ENCODE measurements at regions not wholly inside any gene's neighbourhood (a gene's known extent, or its start where the extent isn't known, plus 50 kb on each side); places are given as distances from the start of the nearest gene placed in this dataset.
"Not testable (repeated sequence)": the region's sequence is repeated elsewhere in the genome, so short reads cannot be mapped to it uniquely, and the experiment has no call there.

- Mint-ChIP-seq H3K36me3 (peaks cover 0 to 8% of the 10 kb centered on the region in 2 donors), H3K9me3 (peaks cover 33 to 38% of the 10 kb centered on the region in 2 donors), H3K27ac (no peak overlapping the region)
- ATAC-seq (no peak), DNase-seq (ENCODE audit: low spot score in 2 of 2) (no peak)
Measured at GRCh38 chr2:5148392-5149085, 543.6 kb upstream of the SOX11 start.

- Mint-ChIP-seq H3K27ac (no peak overlapping the region), H3K36me3 (peaks cover 0 to 14% of the 10 kb centered on the region in 2 donors), H3K9me3 (peaks cover 28 to 35% of the 10 kb centered on the region in 2 donors)
- no peak for ATAC-seq
- DNase-seq (ENCODE audit: low spot score in 2 of 2) = no peak
Measured at GRCh38 chr2:5150871-5151270, 541.3 kb upstream of the SOX11 start.

GRCh38 chr2:5164776-5165525, 527.2 kb upstream of the SOX11 start:
- Mint-ChIP-seq H3K9me3 (peaks cover 12 to 21% of the 10 kb centered on the region in 2 donors), H3K36me3 (no peaks in the 10 kb centered on the region), H3K27ac (no peak overlapping the region)
- DNase-seq (ENCODE audit: low spot score in 2 of 2) (no peak), ATAC-seq (no peak)

GRCh38 chr2:5172923-5173322, 519.3 kb upstream of the SOX11 start:
- Mint-ChIP-seq H3K36me3 (no peaks in the 10 kb centered on the region), H3K9me3 (peaks cover 6 to 9% of the 10 kb centered on the region in 2 donors), H3K27ac (no peak overlapping the region)
- no peak for DNase-seq (ENCODE audit: low spot score in 2 of 2)
- no peak for ATAC-seq

- H3K36me3 Mint-ChIP-seq = no peaks in the 10 kb centered on the region
- DNase-seq (ENCODE audit: low spot score in 2 of 2) (no peak), ATAC-seq (no peak)
- H3K9me3 Mint-ChIP-seq = peaks cover 6 to 9% of the 10 kb centered on the region in 2 donors
- H3K27ac Mint-ChIP-seq = no peak overlapping the region
Measured at GRCh38 chr2:5173876-5174535, 518.2 kb upstream of the SOX11 start.

- DNase-seq (ENCODE audit: low spot score in 2 of 2) = no peak
- Mint-ChIP-seq H3K36me3 (no peaks in the 10 kb centered on the region), H3K27ac (no peak overlapping the region), H3K9me3 (peaks cover 5 to 6% of the 10 kb centered on the region in 2 donors)
- no peak for ATAC-seq
Measured at GRCh38 chr2:5175231-5175630, 517.0 kb upstream of the SOX11 start.

- Mint-ChIP-seq H3K9me3 (peaks cover 12 to 13% of the 10 kb centered on the region in 2 donors), H3K27ac (no peak overlapping the region), H3K36me3 (no peaks in the 10 kb centered on the region)
- ATAC-seq = no peak
- no peak for DNase-seq (ENCODE audit: low spot score in 2 of 2)
Measured at GRCh38 chr2:5176764-5177163, 515.4 kb upstream of the SOX11 start.

GRCh38 chr2:5183031-5183430, 509.2 kb upstream of the SOX11 start:
- DNase-seq (ENCODE audit: low spot score in 2 of 2) = no peak
- no peak overlapping the region for H3K27ac Mint-ChIP-seq
- ATAC-seq = no peak
- H3K9me3 Mint-ChIP-seq = peaks cover 19 to 20% of the 10 kb centered on the region in 2 donors
- peaks cover 0 to 10% of the 10 kb centered on the region in 2 donors for H3K36me3 Mint-ChIP-seq

GRCh38 chr2:5187283-5187682, 504.9 kb upstream of the SOX11 start:
- ATAC-seq = no peak
- H3K36me3 Mint-ChIP-seq = peaks cover 0 to 7% of the 10 kb centered on the region in 2 donors
- peaks cover 10 to 21% of the 10 kb centered on the region in 2 donors for H3K9me3 Mint-ChIP-seq

GRCh38 chr2:5188636-5189035, 503.5 kb upstream of the SOX11 start:
- Mint-ChIP-seq H3K27ac (peak overlapping the region in 1 of 2 donors; percentile 26), H3K9me3 (peaks cover 9 to 18% of the 10 kb centered on the region in 2 donors), H3K36me3 (peaks cover 0 to 5% of the 10 kb centered on the region in 2 donors)
- DNase-seq (ENCODE audit: low spot score in 2 of 2) = no peak
- no peak for ATAC-seq

More at GRCh38 chr2:5187283-5187682, 504.9 kb upstream of the SOX11 start:
- H3K27ac Mint-ChIP-seq = no peak overlapping the region
- DNase-seq (ENCODE audit: low spot score in 2 of 2) = no peak

GRCh38 chr2:5190023-5190422, 502.2 kb upstream of the SOX11 start:
- ATAC-seq = no peak
- Mint-ChIP-seq H3K36me3 (peaks cover 0 to 5% of the 10 kb centered on the region in 2 donors), H3K27ac (no peak overlapping the region)

GRCh38 chr2:5195636-5196035, 496.5 kb upstream of the SOX11 start:
- ATAC-seq = no peak
- no peak for DNase-seq (ENCODE audit: low spot score in 2 of 2)
- Mint-ChIP-seq H3K9me3 (peaks cover 6 to 22% of the 10 kb centered on the region in 2 donors), H3K36me3 (no peaks in the 10 kb centered on the region), H3K27ac (no peak overlapping the region)

More at GRCh38 chr2:5190023-5190422, 502.2 kb upstream of the SOX11 start:
- DNase-seq (ENCODE audit: low spot score in 2 of 2) = no peak
- H3K9me3 Mint-ChIP-seq = peaks cover 8 to 24% of the 10 kb centered on the region in 2 donors

GRCh38 chr2:5203134-5203755, 488.9 kb upstream of the SOX11 start:
- no peaks in the 10 kb centered on the region for H3K36me3 Mint-ChIP-seq

GRCh38 chr2:5206742-5207141, 485.4 kb upstream of the SOX11 start:
- DNase-seq (ENCODE audit: low spot score in 2 of 2); H3K27ac Mint-ChIP-seq; H3K36me3 Mint-ChIP-seq; ATAC-seq: not testable (repeated sequence)
- H3K9me3 Mint-ChIP-seq = peaks cover 7 to 21% of the 10 kb centered on the region in 2 donors

More at GRCh38 chr2:5203134-5203755, 488.9 kb upstream of the SOX11 start:
- H3K27ac Mint-ChIP-seq = no peak overlapping the region
- ATAC-seq (no peak), DNase-seq (ENCODE audit: low spot score in 2 of 2) (no peak)
- H3K9me3 Mint-ChIP-seq = peaks cover 10 to 26% of the 10 kb centered on the region in 2 donors

- DNase-seq (ENCODE audit: low spot score in 2 of 2) (no peak), ATAC-seq (no peak)
- Mint-ChIP-seq H3K27ac (no peak overlapping the region), H3K36me3 (no peaks in the 10 kb centered on the region), H3K9me3 (peaks cover 15 to 28% of the 10 kb centered on the region in 2 donors)
Measured at GRCh38 chr2:5215989-5216607, 476.1 kb upstream of the SOX11 start.

- DNase-seq (ENCODE audit: low spot score in 2 of 2) = no peak
- Mint-ChIP-seq H3K9me3 (peaks cover 5 to 11% of the 10 kb centered on the region in 2 donors), H3K27ac (no peak overlapping the region), H3K36me3 (no peaks in the 10 kb centered on the region)
- no peak for ATAC-seq
Measured at GRCh38 chr2:5227062-5227699, 465.0 kb upstream of the SOX11 start.
